Amniotic epithelial cell (primary cell): ENCODE measurements at regions not wholly inside any gene's neighbourhood (a gene's known extent, or its start where the extent isn't known, plus 50 kb on each side); places are given as distances from the start of the nearest gene placed in this dataset.

Experiments used
- DNase-seq: peaks from one replicate; pipeline ENCODE4 v3.0.0-alpha.2; 2010; ENCODE audit warnings: low read depth

DNA sequence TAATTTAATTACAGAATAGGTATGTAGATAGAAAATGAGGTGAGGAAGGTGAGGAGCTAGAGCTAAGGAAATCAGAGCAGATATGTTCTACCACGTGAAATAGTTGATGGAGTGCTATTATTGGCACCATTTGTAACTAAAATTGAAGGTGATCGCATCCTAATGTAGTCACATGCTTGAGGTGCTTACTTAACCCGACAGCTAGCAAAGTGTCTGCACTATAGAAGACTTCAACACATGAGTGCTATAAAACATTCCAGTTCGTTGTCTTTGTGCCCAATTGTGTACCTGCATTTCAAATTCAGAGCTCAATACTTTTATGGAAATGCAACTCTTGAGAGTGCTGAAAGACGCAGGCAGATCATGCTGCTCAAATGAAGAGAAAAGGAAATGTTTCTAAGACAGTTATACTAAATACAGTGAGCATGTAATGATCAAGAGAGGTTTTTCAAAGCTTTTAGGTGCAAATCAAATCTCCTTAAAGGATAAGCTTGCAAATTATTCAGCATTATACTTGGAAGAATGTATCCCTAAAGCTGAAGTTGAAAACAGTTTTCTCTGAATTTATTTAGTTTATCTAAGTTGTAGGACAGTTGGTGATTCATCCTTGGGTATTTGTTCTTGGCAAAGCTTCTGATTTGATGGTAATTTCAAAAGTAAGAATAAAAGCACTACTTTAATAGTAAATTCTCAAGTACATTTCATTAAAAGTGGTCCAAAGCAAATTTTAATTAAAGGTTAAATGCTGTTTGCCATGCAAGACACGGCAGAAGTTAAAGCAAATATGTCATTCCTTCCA lies 223.9 kb upstream of the EPHA5 start:
- DNase-seq = peak; percentile 17

DNA sequence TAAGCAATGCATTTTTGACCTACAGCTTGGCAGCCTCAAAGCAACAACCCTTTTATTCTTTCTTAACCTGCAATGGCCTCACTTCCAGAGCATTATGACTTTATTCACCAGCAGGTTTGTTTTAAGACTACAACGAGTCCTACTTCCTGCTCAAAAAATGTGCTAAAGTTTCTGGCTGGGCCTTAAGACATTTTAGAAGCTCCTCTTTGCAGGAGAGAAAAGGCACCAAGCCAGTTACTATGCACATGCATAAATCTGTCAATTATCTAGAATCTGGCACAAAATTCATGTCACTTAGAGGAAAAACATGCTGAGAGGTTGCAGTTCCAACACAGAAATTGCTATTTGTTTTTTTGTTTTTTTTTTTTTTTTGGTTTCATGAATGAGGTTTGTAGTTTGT lies 223.0 kb upstream of the EPHA5 start:
- no peak for DNase-seq

DNA sequence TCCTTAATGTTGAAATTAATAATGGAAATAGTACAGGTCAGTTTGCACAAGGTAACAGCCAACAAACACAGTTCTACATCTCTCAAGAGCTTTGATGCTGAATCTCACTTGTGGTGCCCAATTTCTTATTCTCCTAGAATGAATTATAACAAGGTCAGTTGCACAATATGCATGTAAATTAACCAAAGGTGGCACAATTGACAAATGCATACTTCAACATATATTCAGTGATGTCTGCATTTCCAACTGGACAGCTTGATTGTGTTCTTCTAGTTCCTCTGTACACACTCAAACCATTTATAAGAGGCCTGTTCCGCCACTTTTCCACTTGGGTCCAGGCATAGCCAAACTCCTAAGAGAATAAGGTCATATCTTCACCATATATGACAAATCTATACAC lies 210.3 kb upstream of the EPHA5 start:
- peak; percentile 2 for DNase-seq

DNA sequence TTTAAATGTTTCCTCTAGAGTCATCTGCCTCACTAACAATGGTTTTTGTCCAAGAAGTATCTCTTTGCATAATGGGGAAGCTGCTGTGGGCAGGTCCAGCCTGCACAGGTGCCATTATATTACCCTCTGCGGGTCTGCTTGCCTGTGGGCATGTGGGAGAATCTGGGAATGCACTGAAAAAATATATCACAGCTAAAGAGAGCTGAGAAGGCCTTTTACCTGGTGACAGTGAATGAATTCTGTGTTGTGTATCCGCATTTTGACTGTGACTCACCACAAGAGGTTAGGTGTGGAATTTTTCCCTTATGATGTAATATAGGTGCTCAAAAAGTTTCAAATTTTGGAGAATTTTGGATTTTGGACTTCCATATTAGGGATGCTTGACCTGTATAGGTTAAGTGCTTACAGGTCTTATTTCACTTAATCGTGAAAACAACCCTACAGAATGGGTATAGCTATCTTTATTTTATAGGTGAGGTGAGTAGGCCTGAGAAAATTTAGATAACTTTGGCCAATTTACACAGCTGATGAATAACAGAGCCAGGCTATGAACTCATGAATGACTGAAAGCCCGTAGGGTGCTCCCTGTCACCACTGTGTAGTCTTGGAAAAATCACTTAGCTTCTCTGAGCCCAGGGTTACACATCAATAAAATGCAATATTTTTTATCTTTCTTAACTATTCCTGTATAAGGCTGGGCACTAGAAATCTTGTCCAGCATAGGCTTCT lies 198.0 kb upstream of the EPHA5 start:
- DNase-seq = no peak

DNA sequence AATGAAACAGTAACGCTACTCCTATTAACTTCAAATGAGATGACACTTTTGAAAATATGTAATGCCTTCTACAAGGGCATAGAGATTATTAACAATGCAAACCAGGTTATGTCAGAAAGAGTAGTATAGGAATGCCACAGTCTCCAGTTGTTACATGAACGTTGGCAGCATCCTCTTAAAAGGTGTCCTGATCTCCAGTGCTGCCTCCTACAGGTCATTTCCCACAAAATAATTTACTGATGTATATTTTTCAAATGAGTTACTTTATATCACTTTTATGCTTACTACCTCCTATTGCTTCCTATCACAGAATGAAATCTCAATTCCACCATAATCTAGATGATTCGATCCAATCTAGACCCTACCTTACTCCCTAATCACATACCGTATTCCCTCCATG lies 195.2 kb upstream of the EPHA5 start:
- DNase-seq = peak; percentile 28

DNA sequence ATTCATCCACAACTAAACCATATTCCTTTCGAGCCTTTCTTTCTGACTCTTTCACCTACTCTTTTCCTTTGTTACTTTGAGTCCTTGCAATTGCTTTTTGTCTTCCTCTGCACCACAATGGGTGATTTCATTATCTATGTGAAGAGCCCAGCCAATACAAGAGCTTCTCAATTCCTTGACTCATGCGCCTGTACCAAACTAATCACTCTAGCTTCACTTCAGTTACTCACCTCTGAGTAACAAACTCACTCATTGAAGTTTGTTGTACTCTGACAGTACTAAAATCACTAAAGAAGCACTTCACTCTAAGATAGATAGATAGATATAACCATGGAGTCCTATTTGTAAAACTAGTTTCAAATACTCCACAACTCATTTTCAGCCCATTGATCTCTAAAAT lies 191.7 kb upstream of the EPHA5 start:
- peak; percentile 6 for DNase-seq

DNA sequence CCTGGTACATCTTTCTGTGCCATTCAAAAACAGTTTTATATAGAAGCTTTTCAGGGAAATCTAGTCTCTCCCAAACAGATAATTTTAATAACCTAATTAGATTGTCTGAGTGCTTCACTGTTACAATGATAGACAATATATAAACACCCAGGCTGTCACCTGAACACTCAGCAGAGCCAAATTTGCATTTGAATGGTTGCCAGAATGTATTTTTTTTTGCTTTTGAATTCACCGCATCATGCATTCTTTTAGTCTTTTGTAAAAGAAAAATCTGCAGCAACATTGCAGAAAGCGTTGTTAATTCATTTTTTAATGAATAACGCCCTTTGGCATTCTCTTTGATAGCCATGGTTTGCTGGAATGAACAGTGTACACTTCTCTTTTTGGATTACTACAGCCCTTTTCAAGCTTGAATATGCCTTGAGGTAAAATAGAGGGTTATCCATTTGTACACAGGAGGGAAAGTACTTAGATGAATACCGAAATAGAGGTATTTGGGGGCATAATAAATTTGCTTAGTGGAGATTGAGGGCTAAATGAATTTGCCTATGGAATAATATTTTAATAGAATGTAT lies 175.0 kb upstream of the EPHA5 start:
- DNase-seq = no peak

DNA sequence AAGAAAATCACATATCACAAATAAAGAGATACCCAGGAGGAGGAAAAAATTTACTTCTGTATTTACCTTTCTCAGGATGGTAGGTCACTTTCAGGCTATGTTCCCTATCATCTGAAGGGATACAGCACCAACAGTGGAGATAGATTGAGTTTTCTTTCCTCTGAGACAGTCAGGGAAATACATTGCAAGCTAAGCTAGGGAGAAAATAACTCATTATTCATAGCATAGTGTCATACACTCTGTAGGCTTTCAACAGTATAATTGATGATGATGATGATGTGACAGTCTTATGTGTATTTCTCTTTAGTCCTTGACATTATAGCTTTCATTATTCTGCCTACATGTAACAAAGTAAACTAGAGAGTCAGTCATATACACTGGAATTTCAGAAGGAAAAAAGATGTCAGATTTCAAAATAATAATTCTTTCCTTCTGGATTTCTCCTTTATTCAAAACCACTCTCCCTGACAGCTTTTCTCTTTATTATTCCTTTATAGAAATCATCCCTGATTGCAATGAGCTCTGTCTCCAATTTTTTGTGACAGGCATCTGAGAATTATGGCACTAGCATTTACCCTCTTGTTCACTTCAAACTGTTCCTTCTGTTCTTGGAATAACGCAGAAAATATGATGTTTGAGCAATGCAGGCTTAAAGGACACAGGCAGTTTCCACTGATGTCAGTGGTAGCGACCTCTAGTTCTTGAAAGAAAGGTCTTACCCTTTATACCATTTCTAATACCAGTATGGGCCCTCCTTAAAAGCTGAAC lies 169.1 kb upstream of the EPHA5 start:
- DNase-seq = no peak

DNA sequence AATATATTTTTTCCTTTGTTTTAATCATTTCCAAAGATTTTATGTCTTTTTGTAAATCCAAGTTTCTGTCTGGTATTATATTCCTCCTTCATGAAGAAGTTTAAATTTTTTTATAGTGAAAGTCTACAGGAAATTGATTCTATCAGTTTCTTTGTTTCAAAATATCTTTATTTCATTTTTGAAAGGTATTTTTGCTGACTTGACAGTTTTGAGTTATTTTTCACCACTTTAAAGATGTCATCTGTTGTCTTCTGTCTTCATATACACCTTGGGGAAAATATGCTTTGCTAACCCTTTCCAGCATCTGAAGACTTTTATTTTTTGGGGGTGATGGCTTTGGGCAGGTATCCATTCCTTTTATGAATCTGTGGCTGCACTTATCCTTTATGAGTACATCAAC lies 164.4 kb upstream of the EPHA5 start:
- no peak for DNase-seq

DNA sequence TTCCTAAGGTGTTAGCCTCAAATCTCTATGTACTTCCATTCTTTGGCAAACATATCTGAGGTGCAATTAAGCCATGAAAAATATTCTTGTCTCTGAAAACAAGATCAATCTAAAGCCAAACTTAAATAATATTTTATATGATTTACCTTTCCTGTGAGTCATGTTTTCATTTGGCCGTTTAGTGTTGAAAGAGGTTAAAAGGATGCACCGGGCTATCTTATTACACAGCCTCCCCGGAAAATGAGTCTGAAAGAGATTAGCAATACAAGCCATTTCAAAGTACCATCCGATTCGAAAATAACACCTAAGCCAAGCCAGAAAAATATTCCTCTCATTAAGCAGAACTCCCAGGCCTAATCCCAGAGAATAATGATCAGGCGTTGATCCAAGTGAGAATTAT lies 161.5 kb upstream of the EPHA5 start:
- no peak for DNase-seq

DNA sequence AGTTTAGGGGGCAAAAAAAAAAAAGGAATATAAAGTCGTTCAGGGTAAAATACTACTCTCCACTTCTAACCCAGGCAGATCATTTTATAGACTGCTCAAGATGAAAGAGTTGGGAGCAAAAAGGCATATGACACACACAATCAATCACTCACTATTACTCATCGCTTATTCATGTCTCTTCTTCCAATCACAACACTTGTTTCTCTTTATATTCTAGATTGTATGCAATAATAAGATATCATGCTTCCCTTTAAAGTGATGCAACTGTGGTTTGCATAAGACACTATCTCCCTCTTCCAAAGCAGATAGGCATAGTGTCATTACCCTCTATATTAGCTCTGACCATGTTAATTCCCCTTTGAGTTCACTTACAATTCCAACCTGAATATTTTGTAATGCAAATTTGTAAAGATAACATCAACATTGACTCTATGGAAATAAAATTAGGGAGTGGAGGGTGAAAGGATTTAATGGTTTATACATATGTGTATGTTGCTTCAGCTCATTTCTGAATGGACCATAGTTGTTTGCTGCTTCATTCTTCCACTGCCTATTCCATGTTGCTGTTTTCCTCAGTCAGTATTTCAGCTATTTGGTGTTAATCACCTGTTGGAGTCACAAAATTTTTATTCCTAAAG lies 154.9 kb upstream of the EPHA5 start:
- DNase-seq = peak; percentile 90

DNA sequence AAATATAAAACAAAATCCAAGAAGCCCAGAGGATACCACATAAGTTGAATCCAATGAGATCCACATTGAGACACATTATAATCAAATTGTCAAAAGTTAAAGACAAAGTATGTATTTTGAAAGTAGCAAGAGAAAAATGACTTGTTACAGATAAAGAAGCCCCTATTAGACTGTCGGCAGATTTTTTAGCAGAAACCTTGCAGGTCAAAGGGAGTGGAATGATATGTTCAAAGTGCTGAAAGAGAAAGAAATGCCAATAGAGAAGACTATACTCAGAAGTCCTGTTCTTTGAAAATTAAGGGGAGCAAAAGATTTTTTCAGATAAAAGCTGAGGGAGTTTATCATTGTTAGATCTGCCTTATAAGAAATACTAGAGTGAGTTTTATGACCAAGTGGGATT lies 148.9 kb upstream of the EPHA5 start:
- peak; percentile 10 for DNase-seq

DNA sequence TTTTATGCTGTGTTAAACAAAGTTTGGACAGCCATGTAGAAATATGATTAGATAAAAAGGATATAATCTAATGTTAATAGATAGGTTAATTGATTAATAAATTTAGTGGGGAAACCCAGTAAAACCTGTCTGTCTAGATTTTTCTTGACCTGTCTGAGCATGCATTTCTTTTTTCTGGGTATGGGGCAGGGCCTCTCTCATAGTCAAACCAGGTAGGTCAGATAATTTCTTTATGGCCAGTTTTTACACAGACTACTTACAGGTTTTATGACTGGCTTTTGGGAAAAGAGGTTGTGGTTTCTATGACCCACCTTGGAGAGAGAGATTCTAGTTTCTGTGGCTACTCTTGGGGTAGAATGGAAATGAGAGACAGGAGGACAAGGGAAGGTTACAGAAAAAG lies 135.6 kb upstream of the EPHA5 start:
- DNase-seq = no peak

DNA sequence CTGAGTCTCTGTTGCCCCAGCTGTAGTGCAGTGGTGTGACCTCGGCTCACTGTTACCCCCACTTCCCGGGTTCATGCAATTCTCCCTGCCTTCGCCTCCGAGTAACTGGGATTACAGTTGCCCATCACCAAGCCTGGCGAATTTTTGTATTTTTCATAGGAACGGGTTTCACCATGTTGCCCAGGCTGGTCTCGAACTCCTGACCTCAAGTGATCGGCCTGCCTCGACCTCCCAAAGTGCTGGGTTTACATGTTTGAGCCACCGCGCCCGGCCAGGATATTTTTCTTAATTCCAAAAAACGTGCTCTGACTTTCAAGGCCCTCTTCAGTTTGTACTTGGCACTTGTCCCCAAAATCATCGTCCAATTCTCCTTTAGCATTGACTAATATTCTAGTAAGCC lies 129.2 kb upstream of the EPHA5 start:
- DNase-seq = no peak

DNA sequence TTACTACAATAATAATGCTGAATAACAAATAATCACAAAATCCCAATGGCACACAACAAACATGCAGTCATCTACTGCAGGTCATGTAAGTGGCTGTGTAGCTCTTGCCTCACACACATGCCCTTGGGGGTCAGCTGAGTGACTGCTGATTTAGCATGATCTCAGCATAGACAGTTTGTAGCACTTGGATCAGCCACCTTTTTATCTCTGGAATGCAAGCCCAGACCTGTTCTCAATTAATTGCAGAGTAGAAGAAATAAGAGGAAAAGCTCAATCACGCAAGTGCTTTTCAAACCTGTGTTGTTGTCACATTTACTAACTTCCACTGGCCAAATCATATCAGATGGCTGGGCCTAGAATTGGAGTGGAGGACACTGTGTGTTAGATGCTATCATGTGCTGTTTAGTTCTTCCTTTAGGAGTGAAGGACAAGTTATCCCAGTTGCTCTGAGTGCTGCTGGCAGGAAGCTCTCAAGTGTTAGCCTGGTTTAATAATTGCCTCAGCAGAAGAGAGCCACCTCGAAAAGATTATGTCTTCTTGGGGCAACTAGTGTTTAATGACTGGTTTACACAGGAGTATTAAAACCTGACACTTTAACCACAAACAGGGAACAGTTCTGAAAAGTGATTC lies 128.3 kb upstream of the EPHA5 start:
- DNase-seq = no peak

DNA sequence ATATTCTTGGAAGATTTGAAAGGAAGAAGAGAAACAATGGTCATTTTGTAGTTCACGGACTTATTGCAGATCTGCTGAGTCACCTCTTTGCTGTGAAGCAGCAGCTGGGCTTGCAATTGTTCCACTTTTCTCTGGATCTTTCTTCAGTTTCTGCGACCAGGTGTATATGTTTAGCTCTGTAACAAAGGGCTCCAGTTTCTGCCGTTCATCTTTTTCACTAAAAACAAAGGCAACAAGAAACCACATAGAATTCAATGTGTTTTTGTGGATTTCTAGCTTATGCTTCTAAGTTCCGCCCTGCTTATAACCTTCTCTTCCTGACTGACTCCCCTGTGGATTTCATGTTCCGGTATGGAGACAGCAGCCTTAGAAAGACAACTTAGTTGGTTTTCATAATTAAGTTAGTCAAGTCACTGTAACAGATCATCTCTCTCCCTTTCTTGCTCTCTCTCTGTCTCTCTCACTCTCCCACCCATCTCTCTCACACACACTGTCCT lies 121.6 kb upstream of the EPHA5 start:
- peak; percentile 26 for DNase-seq

DNA sequence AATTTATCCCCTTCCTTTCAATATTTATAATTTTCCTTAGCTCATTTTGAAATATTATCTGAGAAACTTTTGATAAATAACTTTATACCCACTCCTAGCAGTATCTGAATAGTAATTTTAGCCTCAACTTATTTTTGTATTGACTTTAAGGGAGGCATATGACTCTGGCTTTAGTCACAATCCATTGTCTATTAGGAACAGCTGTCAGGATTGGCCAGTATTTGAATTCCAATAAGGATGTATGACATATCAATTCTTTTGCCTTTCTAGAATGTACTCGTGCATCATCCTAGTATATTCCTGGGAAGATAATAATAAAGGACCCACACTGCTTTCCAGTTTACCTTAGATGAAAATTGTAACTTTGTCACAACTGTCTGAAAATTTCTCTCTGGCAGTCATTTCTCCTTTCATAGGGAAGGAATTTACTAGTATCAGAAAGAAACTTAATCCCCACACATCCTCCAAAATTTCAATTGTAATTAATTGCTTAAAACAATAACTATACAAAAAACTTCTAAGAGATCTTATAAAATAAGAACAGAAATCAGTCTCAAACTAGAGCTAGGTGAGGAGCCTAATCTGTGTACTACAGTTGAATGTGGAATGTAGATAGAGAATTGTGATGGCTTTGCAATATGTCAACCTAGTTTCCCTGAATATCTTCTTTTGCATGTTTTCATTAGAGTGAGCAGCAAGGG lies 121.0 kb upstream of the EPHA5 start:
- DNase-seq = no peak

DNA sequence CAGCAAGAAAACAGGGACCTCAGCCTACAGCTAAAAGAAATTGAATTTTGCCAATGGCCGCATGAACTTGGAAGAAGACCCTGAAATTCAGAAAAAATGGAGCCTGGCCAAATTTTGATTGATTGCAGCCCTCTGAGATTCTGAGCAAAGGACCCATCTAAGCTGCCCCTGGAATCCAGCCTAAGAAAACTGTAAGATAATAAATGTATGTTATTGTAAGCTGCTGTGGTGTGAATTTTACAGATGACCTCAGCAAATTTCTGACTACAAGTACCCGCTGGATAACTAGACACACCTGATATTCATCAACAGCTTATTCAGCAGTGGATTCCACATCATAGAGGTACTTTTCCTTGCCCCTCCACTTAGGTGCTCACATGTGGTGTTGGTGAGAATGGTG lies 119.5 kb upstream of the EPHA5 start:
- DNase-seq = no peak

DNA sequence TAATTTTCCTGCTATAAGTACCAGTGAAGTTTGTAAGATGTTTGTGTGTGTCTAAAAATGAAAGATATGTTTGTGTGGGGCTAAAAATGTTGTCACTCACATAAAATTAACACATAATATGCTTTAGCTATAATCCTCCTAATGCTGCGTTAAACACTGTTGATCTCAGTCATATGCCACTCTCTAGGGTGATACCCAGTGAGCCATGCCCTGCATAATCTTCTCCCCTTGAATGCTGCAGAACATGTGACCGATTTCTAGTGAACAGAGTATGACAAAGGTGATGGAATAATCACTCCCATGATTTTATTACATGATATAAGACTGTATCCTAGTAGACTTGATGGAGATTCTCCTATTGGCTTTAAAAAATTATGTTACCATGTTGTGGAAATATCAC lies 119.1 kb upstream of the EPHA5 start:
- DNase-seq = no peak

DNA sequence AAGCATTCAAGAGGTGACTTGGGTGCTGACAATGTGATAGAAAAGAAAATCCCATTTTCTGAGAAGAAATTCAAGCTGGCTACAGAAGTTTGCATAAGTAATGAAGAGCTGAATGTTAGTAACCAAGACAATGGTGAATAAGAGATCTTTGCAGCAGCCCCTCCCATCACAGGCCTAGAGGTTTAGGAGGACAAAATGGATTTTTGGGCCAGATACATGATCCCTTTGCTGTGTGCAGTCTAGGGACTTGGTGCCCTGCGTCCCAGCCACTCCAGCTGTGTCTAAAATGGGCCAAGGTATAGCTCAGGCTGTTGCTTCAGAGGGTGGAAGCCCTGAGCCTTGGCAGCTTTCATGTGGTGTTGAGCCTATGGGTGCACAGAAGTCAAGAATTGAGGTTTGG lies 107.0 kb upstream of the EPHA5 start:
- no peak for DNase-seq

DNA sequence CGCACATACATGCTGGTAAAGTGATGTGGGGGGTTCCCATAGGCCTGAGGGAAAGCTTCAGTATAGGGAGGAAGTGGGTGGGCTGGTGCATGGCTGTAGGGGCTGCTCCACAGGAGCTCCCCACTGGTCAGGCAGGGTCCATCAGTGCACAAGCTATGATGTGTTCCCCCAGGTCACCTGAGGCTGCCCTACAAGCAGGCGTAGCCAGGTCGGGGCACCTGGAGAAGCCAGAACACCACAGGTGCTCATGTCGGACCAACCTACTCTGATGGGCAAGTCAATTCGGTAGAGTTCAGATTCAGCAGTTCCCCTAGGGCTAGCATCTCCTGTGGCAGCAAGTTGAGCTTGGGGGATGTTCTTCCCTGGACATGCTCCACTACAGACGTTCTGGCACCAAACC lies 103.3 kb upstream of the EPHA5 start:
- no peak for DNase-seq
